ENCODE measurements at regions not wholly inside any gene's neighbourhood (a gene's known extent, or its start where the extent isn't known, plus 50 kb on each side); places are given as distances from the start of the nearest gene placed in this dataset.
A peak's percentile ranks its signal among the peaks of the same experiment; 100 is the strongest.
"Not testable (repeated sequence)": the region's sequence is repeated elsewhere in the genome, so short reads cannot be mapped to it uniquely, and the experiment has no call there.

GRCh38 chr20:22691369-22692118 lies 107.2 kb upstream of the FOXA2 start:
- DNase-seq, result peak; percentile 38

GRCh38 chr20:22692119-22692475 lies 107.7 kb upstream of the FOXA2 start:
- no peak for DNase-seq

- DNase-seq, result not testable (repeated sequence)
Observed at GRCh38 chr20:22692620-22693019, 108.2 kb upstream of the FOXA2 start.

GRCh38 chr20:22696759-22697158 lies 112.4 kb upstream of the FOXA2 start:
- no peak for DNase-seq

GRCh38 chr20:22698259-22698842 lies 114.0 kb upstream of the FOXA2 start:
- DNase-seq, result no peak

- no peak for DNase-seq
Observed at GRCh38 chr20:22699396-22699795, 115.0 kb upstream of the FOXA2 start.

- DNase-seq, result no peak
Observed at GRCh38 chr20:22700367-22700766, 116.0 kb upstream of the FOXA2 start.

GRCh38 chr20:22701679-22702308 lies 117.4 kb upstream of the FOXA2 start:
- DNase-seq, result no peak

- DNase-seq, result no peak
Observed at GRCh38 chr20:22703843-22704242, 119.5 kb upstream of the FOXA2 start.

- DNase-seq, result no peak
Observed at GRCh38 chr20:22711971-22712755, 127.8 kb upstream of the FOXA2 start.

GRCh38 chr20:22716821-22717351 lies 132.5 kb upstream of the FOXA2 start:
- DNase-seq, result no peak

- DNase-seq, result no peak
Observed at GRCh38 chr20:22717466-22717865, 133.1 kb upstream of the FOXA2 start.

- DNase-seq, result no peak
Observed at GRCh38 chr20:22719167-22719591, 134.8 kb upstream of the FOXA2 start.

- no peak for DNase-seq
Observed at GRCh38 chr20:22720206-22720605, 135.8 kb upstream of the FOXA2 start.

GRCh38 chr20:22722811-22723210 lies 138.4 kb upstream of the FOXA2 start:
- DNase-seq, result no peak

GRCh38 chr20:22723659-22724058 lies 139.3 kb upstream of the FOXA2 start:
- DNase-seq, result no peak

- no peak for DNase-seq
Observed at GRCh38 chr20:22728146-22728745, 143.9 kb upstream of the FOXA2 start.

- no peak for DNase-seq
Observed at GRCh38 chr20:22729180-22729579, 144.8 kb upstream of the FOXA2 start.

- no peak for DNase-seq
Observed at GRCh38 chr20:22729616-22730236, 145.4 kb upstream of the FOXA2 start.

- no peak for DNase-seq
Observed at GRCh38 chr20:22732751-22733150, 148.4 kb upstream of the FOXA2 start.

GRCh38 chr20:22734946-22735647 lies 150.7 kb upstream of the FOXA2 start:
- DNase-seq, result not testable (repeated sequence)

- DNase-seq, result no peak
Observed at GRCh38 chr20:22740829-22741228, 156.5 kb upstream of the FOXA2 start.

Data from CD4-positive, alpha-beta T cell treated with Interleukin-4 for 4 hours (primary cell).